ENCODE measurements at regions not wholly inside any gene's neighbourhood (a gene's known extent, or its start where the extent isn't known, plus 50 kb on each side); places are given as distances from the start of the nearest gene placed in this dataset.

GRCh38 chr4:62797221-62797620 lies 1597.1 kb downstream of the ADGRL3 start:
- TF ChIP-seq POLR2A (IDR thresholded peaks at IDR 0.05), result no peak
- WGBS, 2 donors, result 91 to 97% methylated on average over 1 of the region's 1 CpG

GRCh38 chr4:62791386-62791785 lies 1591.3 kb downstream of the ADGRL3 start:
- intact Hi-C loops (cut with DNase I; ENCODE audit: low total_unique reads), result no loop called here
- no peak for DNase-seq
- 75 to 78% methylated on average over 2 of the region's 2 CpGs for WGBS, 2 donors
- Histone ChIP-seq H3K4me3 (no peak overlapping the region), H3K4me1 (no peaks in the 10 kb centered on the region), H3K27ac (no peak overlapping the region), H3K36me3 (ENCODE audit: low read depth, missing control alignments) (no peaks in the 10 kb centered on the region), H3K9me3 (no peaks in the 10 kb centered on the region), H3K27me3 (no peaks in the 10 kb centered on the region)
- TF ChIP-seq CTCF (IDR thresholded peaks at IDR 0.05) (no peak), POLR2A (IDR thresholded peaks at IDR 0.05) (no peak)

More at GRCh38 chr4:62797221-62797620, 1597.1 kb downstream of the ADGRL3 start:
- no peaks in the 10 kb centered on the region for H3K27me3 ChIP-seq
- no peak overlapping the region for H3K4me3 ChIP-seq
- no peak overlapping the region for H3K27ac ChIP-seq
- no peaks in the 10 kb centered on the region for H3K9me3 ChIP-seq
- intact Hi-C loops (cut with DNase I; ENCODE audit: low total_unique reads), result no loop called here
- DNase-seq, result no peak
- no peaks in the 10 kb centered on the region for H3K4me1 ChIP-seq
- H3K36me3 ChIP-seq (ENCODE audit: low read depth, missing control alignments), result no peaks in the 10 kb centered on the region

GRCh38 chr4:62771983-62772557 lies 1571.9 kb downstream of the ADGRL3 start:
- Histone ChIP-seq H3K27me3 (no peaks in the 10 kb centered on the region), H3K4me3 (no peak overlapping the region), H3K9me3 (no peaks in the 10 kb centered on the region), H3K4me1 (no peaks in the 10 kb centered on the region), H3K27ac (no peak overlapping the region), H3K36me3 (ENCODE audit: low read depth, missing control alignments) (no peaks in the 10 kb centered on the region)
- intact Hi-C loops (cut with DNase I; ENCODE audit: low total_unique reads), result no loop called here
- DNase-seq, result no peak
- 31 to 54% methylated on average over 9 of the region's 9 CpGs for WGBS, 2 donors
- no peak for TF ChIP-seq CTCF (IDR thresholded peaks at IDR 0.05)
- TF ChIP-seq POLR2A (IDR thresholded peaks at IDR 0.05), result no peak

- intact Hi-C loops (cut with DNase I; ENCODE audit: low total_unique reads), result no loop called here
- no peaks in the 10 kb centered on the region for H3K4me1 ChIP-seq
- no peak overlapping the region for H3K27ac ChIP-seq
- no peak for DNase-seq
- H3K9me3 ChIP-seq, result no peaks in the 10 kb centered on the region
- H3K36me3 ChIP-seq (ENCODE audit: low read depth, missing control alignments), result no peaks in the 10 kb centered on the region
- H3K4me3 ChIP-seq, result no peak overlapping the region
- H3K27me3 ChIP-seq, result no peaks in the 10 kb centered on the region
- WGBS, 2 donors, result 71 to 81% methylated on average over 6 of the region's 6 CpGs
- TF ChIP-seq POLR2A (IDR thresholded peaks at IDR 0.05), result no peak
- TF ChIP-seq CTCF (IDR thresholded peaks at IDR 0.05), result no peak
Observed at GRCh38 chr4:62740296-62740695, 1540.2 kb downstream of the ADGRL3 start.

- Histone ChIP-seq H3K27me3 (no peaks in the 10 kb centered on the region), H3K27ac (no peak overlapping the region), H3K9me3 (no peaks in the 10 kb centered on the region), H3K4me1 (no peaks in the 10 kb centered on the region), H3K36me3 (ENCODE audit: low read depth, missing control alignments) (no peaks in the 10 kb centered on the region), H3K4me3 (no peak overlapping the region)
- TF ChIP-seq CTCF (IDR thresholded peaks at IDR 0.05) (no peak), POLR2A (IDR thresholded peaks at IDR 0.05) (no peak)
- intact Hi-C loops (cut with DNase I; ENCODE audit: low total_unique reads), result no loop called here
- WGBS, 2 donors, result 43 to 52% methylated on average over 2 of the region's 2 CpGs
- no peak for DNase-seq
Observed at GRCh38 chr4:62717154-62717553, 1517.0 kb downstream of the ADGRL3 start.

Data from testis (tissue), 2 donors.